Spleen (tissue), 7 donors: ENCODE measurements at regions not wholly inside any gene's neighbourhood (a gene's known extent, or its start where the extent isn't known, plus 50 kb on each side); places are given as distances from the start of the nearest gene placed in this dataset.

Source experiments
- POLR2A ChIP-seq, 3 donors: fragments of 450-650 bp; IDR thresholded peaks; one replicate each; pipeline ENCODE4 v1.5.1; 2017; ENCODE audit warnings: antibody characterized with exemption in 3 of 3, mild to moderate bottlenecking in 1 of 3
- TF ChIP-seq, protein P1 (sequence below), 11 experiments: fragments of 200-600 bp in 7 of 11; fragments of 450-650 bp in 4 of 11; sonication (generic) in 4 of 11; IDR thresholded peaks in 8 of 11; conservative IDR thresholded peaks in 3 of 11; 1 replicate in 7 of 11; 2 replicates in 4 of 11; pipeline versions ENCODE4 v1.4.0 to v1.8.0; 2016 to 2021; ENCODE audit warnings: antibody characterized with exemption in 11 of 11, inconsistent platforms in 4 of 11, mild to moderate bottlenecking in 1 of 11
- donor health status: DM: no; HTN: no; CAD: no; lungs with moderate emphysema.
- donor health status: DM: no; HTN: no; CAD: no.
- donor health status: DM: no; HTN: no; CAD: no.

- TF ChIP-seq, protein P1, sequence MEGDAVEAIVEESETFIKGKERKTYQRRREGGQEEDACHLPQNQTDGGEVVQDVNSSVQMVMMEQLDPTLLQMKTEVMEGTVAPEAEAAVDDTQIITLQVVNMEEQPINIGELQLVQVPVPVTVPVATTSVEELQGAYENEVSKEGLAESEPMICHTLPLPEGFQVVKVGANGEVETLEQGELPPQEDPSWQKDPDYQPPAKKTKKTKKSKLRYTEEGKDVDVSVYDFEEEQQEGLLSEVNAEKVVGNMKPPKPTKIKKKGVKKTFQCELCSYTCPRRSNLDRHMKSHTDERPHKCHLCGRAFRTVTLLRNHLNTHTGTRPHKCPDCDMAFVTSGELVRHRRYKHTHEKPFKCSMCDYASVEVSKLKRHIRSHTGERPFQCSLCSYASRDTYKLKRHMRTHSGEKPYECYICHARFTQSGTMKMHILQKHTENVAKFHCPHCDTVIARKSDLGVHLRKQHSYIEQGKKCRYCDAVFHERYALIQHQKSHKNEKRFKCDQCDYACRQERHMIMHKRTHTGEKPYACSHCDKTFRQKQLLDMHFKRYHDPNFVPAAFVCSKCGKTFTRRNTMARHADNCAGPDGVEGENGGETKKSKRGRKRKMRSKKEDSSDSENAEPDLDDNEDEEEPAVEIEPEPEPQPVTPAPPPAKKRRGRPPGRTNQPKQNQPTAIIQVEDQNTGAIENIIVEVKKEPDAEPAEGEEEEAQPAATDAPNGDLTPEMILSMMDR (IDR thresholded peaks at IDR 0.05 in 8 of 11, conservative IDR thresholded peaks at IDR 0.05 in 3 of 11) = no peak
- no peak for TF ChIP-seq POLR2A (IDR thresholded peaks at IDR 0.05)
Measured at GRCh38 chr9:29213417-29214153, 1640.3 kb upstream of the C9orf72 start, which contains the start of gene LINGO2.
